A549 (cell line): ENCODE measurements at regions not wholly inside any gene's neighbourhood (a gene's known extent, or its start where the extent isn't known, plus 50 kb on each side); places are given as distances from the start of the nearest gene placed in this dataset.

ENCODE experiments used
- ATAC-seq, 2 experiments: fragments of 200-7000 bp in 1 of 2; fragments of >200 bp in 1 of 2; cut with Nextera tagmentation in 1 of 2; cut with Tn5 transposase in 1 of 2; 3 replicates each; pipeline versions ENCODE4 v1.8.0 to v1.9.1; 2018 to 2020; ENCODE audit warnings: mild to moderate bottlenecking in 1 of 2, moderate library complexity in 1 of 2
- CTCF ChIA-PET: fragments of 300-600 bp; sonication (Branson Sonifier 250); formaldehyde crosslinking; extraction: SDS; loops from one replicate; lab custom pipeline; 2021; ENCODE audit warnings: antibody characterized with exemption, inconsistent platforms; lab: Yijun Ruan, JAX
- POLR2A ChIA-PET: fragments of 350-600 bp; formaldehyde crosslinking; extraction: SDS; loops from one replicate; lab custom pipeline; 2021; ENCODE audit warnings: antibody characterized with exemption, inconsistent platforms; lab: Yijun Ruan, JAX
- DNase-seq, 2 experiments: peaks; one replicate each; pipeline versions ENCODE4 v3.0.0 to v3.0.0-alpha.2; 2011 to 2016; ENCODE audit warnings: low read depth in 1 of 2, low spot score in 1 of 2
- FAIRE-seq: peaks from 2 replicates; lab custom pipeline; 2011; peaks lifted over from hg19 to GRCh38; lab: Jason Lieb, UNC
- H3K27ac ChIP-seq, 2 experiments: fragments of >200 bp; sonication (Bioruptor Twin); formaldehyde crosslinking; 3 replicates each; pipeline ENCODE4 v1.5.1; 2016 to 2017
- H3K4me1 ChIP-seq: fragments of >200 bp; sonication (Bioruptor Twin); formaldehyde crosslinking; 3 replicates; pipeline ENCODE4 v1.6.1; 2016
- H3K4me2 ChIP-seq: fragments of >200 bp; sonication (Bioruptor Twin); formaldehyde crosslinking; 3 replicates; pipeline ENCODE4 v1.6.1; 2016
- H3K4me3 ChIP-seq: fragments of >200 bp; sonication (Bioruptor Twin); formaldehyde crosslinking; 3 replicates; pipeline ENCODE4 v1.5.1; 2016
- H3K9me3 ChIP-seq: fragments of >200 bp; sonication (Bioruptor Twin); formaldehyde crosslinking; 3 replicates; pipeline ENCODE4 v1.6.1; 2016
- ATOH8 ChIP-seq: fragments of 250-450 bp; sonication (Bioruptor Pico); IDR thresholded peaks from 2 replicates; pipeline ENCODE4 v1.5.0; 2020; ENCODE audit warnings: low read depth, mild to moderate bottlenecking, moderate library complexity
- BCL3 ChIP-seq: fragments of >200 bp; sonication (Bioruptor Twin); formaldehyde crosslinking; IDR thresholded peaks from 3 replicates; pipeline ENCODE4 v1.6.1; 2016
- BHLHE40 ChIP-seq: IDR thresholded peaks from 2 replicates; pipeline ENCODE4 v1.6.1; 2012; ENCODE audit warnings: low read depth, low read length, inconsistent platforms
- CBX2 ChIP-seq: fragments of 200-600 bp; sonication (generic); IDR thresholded peaks from 2 replicates; pipeline ENCODE4 v1.6.1; 2016; ENCODE audit warnings: low read depth, mild to moderate bottlenecking, borderline replicate concordance
- CTCF ChIP-seq: fragments of >200 bp; sonication (Bioruptor Twin); formaldehyde crosslinking; IDR thresholded peaks from 3 replicates; pipeline ENCODE4 v1.5.1; 2016
- E2F6 ChIP-seq: IDR thresholded peaks from 2 replicates; pipeline ENCODE4 v1.6.1; 2012; ENCODE audit warnings: low read depth, borderline replicate concordance
- EHMT2 ChIP-seq: fragments of 200-600 bp; sonication (generic); IDR thresholded peaks from 2 replicates; pipeline ENCODE4 v1.6.1; 2016; ENCODE audit warnings: antibody characterized with exemption, low read depth, mild to moderate bottlenecking, moderate library complexity
- EP300 ChIP-seq, 2 experiments: fragments of >200 bp; sonication (Bioruptor Twin); formaldehyde crosslinking; IDR thresholded peaks; 2 replicates in 1 of 2; 3 replicates in 1 of 2; pipeline ENCODE4 v1.6.1; 2016 to 2017
- ESRRA ChIP-seq: fragments of 150-350 bp; IDR thresholded peaks from 2 replicates; pipeline ENCODE4 v1.6.1; 2014; ENCODE audit warnings: mild to moderate bottlenecking, low read length, borderline replicate concordance
- GATA3 ChIP-seq: IDR thresholded peaks from 2 replicates; pipeline ENCODE4 v1.6.1; 2012; ENCODE audit warnings: borderline replicate concordance
- HOXA7 ChIP-seq: fragments of 250-450 bp; sonication (Bioruptor Pico); IDR thresholded peaks from 2 replicates; pipeline ENCODE4 v1.5.0; 2020; ENCODE audit warnings: mild to moderate bottlenecking, moderate library complexity
- KDM1A ChIP-seq: fragments of 200-600 bp; sonication (generic); IDR thresholded peaks from 2 replicates; pipeline ENCODE4 v1.6.1; 2016; ENCODE audit warnings: low read depth, mild to moderate bottlenecking
- MAFK ChIP-seq: fragments of 450-650 bp; IDR thresholded peaks from 2 replicates; pipeline ENCODE4 v1.6.1; 2014; ENCODE audit not compliant: partially characterized antibody
- MAX ChIP-seq: IDR thresholded peaks from 2 replicates; pipeline ENCODE4 v1.6.1; 2012
- MAZ ChIP-seq: fragments of 150-350 bp; IDR thresholded peaks from 2 replicates; pipeline ENCODE4 v1.6.1; 2014; ENCODE audit warnings: antibody characterized with exemption, low read depth, low read length, borderline replicate concordance
- NFE2L2 ChIP-seq: fragments of 150-350 bp; conservative IDR thresholded peaks from 2 replicates; pipeline ENCODE4 v1.6.1; 2014; ENCODE audit warnings: low read length
- NR3C1 ChIP-seq: fragments of >200 bp; sonication (Bioruptor Twin); formaldehyde crosslinking; IDR thresholded peaks from 3 replicates; pipeline ENCODE4 v1.6.1; 2017
- PHF8 ChIP-seq: fragments of 200-600 bp; sonication (generic); IDR thresholded peaks from 2 replicates; pipeline ENCODE4 v1.6.1; 2016; ENCODE audit warnings: low read depth, mild to moderate bottlenecking, antibody characterized with exemption, moderate library complexity, borderline replicate concordance
- POLR2AphosphoS2 ChIP-seq: conservative IDR thresholded peaks from 2 replicates; pipeline ENCODE4 v1.6.1; 2012; ENCODE audit warnings: low read length, improper control_type of control experiment, inconsistent platforms
- RAD21 ChIP-seq, 2 experiments: fragments of >200 bp in 1 of 2; sonication (Bioruptor Twin) in 1 of 2; formaldehyde crosslinking in 1 of 2; IDR thresholded peaks in 1 of 2; conservative IDR thresholded peaks in 1 of 2; 2 replicates in 1 of 2; 3 replicates in 1 of 2; pipeline ENCODE4 v1.6.1; 2012 to 2018; ENCODE audit warnings: inconsistent platforms in 1 of 2
- RARB ChIP-seq: fragments of 250-450 bp; sonication (Bioruptor Pico); IDR thresholded peaks from 2 replicates; pipeline ENCODE4 v1.8.0; 2021; ENCODE audit warnings: mild to moderate bottlenecking, moderate library complexity
- REST ChIP-seq: fragments of 200-600 bp; sonication (generic); IDR thresholded peaks from 2 replicates; pipeline ENCODE4 v1.6.1; 2016; ENCODE audit warnings: antibody characterized with exemption, mild to moderate bottlenecking, moderate library complexity
- RNF2 ChIP-seq: fragments of 200-600 bp; sonication (generic); IDR thresholded peaks from 2 replicates; pipeline ENCODE4 v1.6.1; 2016; ENCODE audit warnings: low read depth, mild to moderate bottlenecking, antibody characterized with exemption, moderate library complexity, borderline replicate concordance
- SREBF2 ChIP-seq: fragments of 450-650 bp; IDR thresholded peaks from 2 replicates; pipeline ENCODE4 v1.6.1; 2014; ENCODE audit warnings: mild to moderate bottlenecking, moderate library complexity
- ZFP36 ChIP-seq: fragments of 450-650 bp; IDR thresholded peaks from 2 replicates; pipeline ENCODE4 v1.6.1; 2014; ENCODE audit warnings: borderline replicate concordance; ENCODE audit not compliant: partially characterized antibody
- WGBS: methylation state at CpG from one replicate; pipeline ENCODE4 v1.1.6; 2017; ENCODE audit errors: missing lambda C conversion rate; 5-methylcytosine and 5-hydroxymethylcytosine counted together

GRCh38 chr7:130987092-130987491 is 253.1 kb upstream of the KLF14 start:
- FAIRE-seq: no peak

GRCh38 chr7:130988443-130988842 is 254.4 kb upstream of the KLF14 start:
- H3K4me2 ChIP-seq: peak overlapping the region; percentile 19; the same call in 2 of the 3 replicates
- peaks cover 67% of the 10 kb centered on the region for H3K4me1 ChIP-seq
- no peaks in the 10 kb centered on the region for H3K9me3 ChIP-seq
- no peak for TF ChIP-seq RAD21 (conservative IDR thresholded peaks at IDR 0.05 in 1 of 2, IDR thresholded peaks at IDR 0.05 in 1 of 2)
- no peak for TF ChIP-seq ATOH8 (CRISPR knock-in tag)
- no peak for TF ChIP-seq REST
- TF ChIP-seq MAFK: no peak
- TF ChIP-seq POLR2AphosphoS2: no peak
- TF ChIP-seq ZFP36: no peak
- TF ChIP-seq EP300 (IDR thresholded peaks at IDR 0.05): no peak
- no peak for TF ChIP-seq CTCF
- TF ChIP-seq MAZ: no peak
- TF ChIP-seq NFE2L2: no peak
- TF ChIP-seq NR3C1: no peak
- no peak for TF ChIP-seq PHF8
- no peak for TF ChIP-seq BCL3
- no peak for TF ChIP-seq HOXA7 (CRISPR knock-in tag)
- TF ChIP-seq ESRRA: no peak
- no peak for TF ChIP-seq RARB (CRISPR knock-in tag)
- TF ChIP-seq RNF2: no peak
- no peak for TF ChIP-seq BHLHE40
- TF ChIP-seq, all 56 proteins: peak for 0
- H3K4me3 ChIP-seq: no peak overlapping the region
- ChIA-PET CTCF (interaction anchor here (0.8 to 4.0 kb wide), 8 partner anchors 9 to 92 kb away, joined by 3 to 17 read pairs (median 4); no protein-coding TSS in a partner anchor), POLR2A (no interaction called here)
- FAIRE-seq: no peak
- no peak for DNase-seq
- no peak for ATAC-seq
- H3K27ac ChIP-seq: no peak overlapping the region; a peak in 1 of 6 replicates
- 61% methylated on average over 5 of the region's 5 CpGs for WGBS

More at GRCh38 chr7:130987092-130987491, 253.1 kb upstream of the KLF14 start:
- ChIA-PET POLR2A (interaction anchor here (0.7 kb wide), 1 partner anchor 76 kb away, joined by 6 read pairs; no protein-coding TSS in a partner anchor), CTCF (interaction anchor here (0.8 to 4.0 kb wide), 8 partner anchors 11 to 509 kb away, joined by 3 to 17 read pairs (median 5); no protein-coding TSS in a partner anchor)
- TF ChIP-seq KDM1A (no peak), EP300 (IDR thresholded peaks at IDR 0.05) (no peak), CBX2 (no peak), GATA3 (no peak), E2F6 (no peak), SREBF2 (no peak), MAX (no peak), EHMT2 (no peak), RNF2 (no peak), POLR2AphosphoS2 (no peak)
- no peaks in the 10 kb centered on the region for H3K9me3 ChIP-seq
- peak in 1 of 2 experiments; percentile 58; a peak in 3 of 6 replicates for ATAC-seq
- no peak overlapping the region for H3K4me3 ChIP-seq
- no peak overlapping the region; the same call in 2 of the 3 replicates for H3K4me2 ChIP-seq
- H3K27ac ChIP-seq: peak overlapping the region in 1 of 2 experiments; percentile 40; a peak in 3 of 6 replicates
- DNase-seq: peak in 1 of 2 experiments; percentile 53
- WGBS: 90% methylated on average over 4 of the region's 4 CpGs
- H3K4me1 ChIP-seq: peaks cover 72% of the 10 kb centered on the region
